GM21381 (cell line): ENCODE measurements at regions not wholly inside any gene's neighbourhood (a gene's known extent, or its start where the extent isn't known, plus 50 kb on each side); places are given as distances from the start of the nearest gene placed in this dataset.
"Not testable (repeated sequence)": the region's sequence is repeated elsewhere in the genome, so short reads cannot be mapped to it uniquely, and the experiment has no call there.

Experiments
- ATAC-seq: cut with Tn5 transposase; IDR thresholded peaks from one replicate; pipeline ENCODE4 v1.9.1; 2021; ENCODE audit warnings: mild to moderate bottlenecking, moderate library complexity; ENCODE audit not compliant: unreplicated experiment

DNA sequence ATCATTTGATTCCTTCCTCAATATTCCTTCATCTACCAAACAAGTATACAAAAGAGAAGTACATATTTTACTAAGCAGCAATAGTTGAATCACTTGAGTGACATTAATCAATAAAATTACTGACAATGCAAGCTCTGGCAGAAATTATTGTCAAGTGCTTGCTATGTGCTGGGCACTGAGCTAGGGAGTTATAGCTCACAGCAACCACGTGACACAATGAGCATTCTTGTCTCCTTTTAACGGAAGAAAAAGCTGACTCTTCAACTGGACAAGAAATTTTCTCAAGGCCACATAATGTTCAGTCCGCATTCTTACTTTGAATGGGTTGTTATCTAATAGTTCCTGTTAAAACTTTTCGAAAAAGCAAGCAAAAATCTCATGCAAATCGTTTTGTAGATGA, 500.1 kb downstream of the PYDC2 start:
- ATAC-seq: no peak

DNA sequence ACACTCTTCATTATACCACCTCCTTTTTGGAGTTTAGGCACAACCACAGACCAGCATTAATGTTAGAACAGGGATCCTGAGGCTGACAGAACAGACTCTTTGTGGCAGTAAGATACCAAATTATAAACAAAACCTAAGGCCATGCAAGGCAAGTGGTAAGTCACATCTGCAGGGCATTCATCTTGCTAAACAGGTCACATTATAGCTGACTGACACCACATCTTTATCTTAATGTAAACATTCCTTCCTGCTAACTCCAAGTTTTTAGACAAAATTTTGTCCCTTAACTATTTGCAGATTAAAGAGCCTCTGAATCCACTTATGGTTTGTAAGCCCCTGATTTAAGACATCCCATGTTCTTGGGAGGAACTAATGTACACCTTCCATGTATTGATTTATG, 500.6 kb downstream of the PYDC2 start:
- ATAC-seq: no peak

DNA sequence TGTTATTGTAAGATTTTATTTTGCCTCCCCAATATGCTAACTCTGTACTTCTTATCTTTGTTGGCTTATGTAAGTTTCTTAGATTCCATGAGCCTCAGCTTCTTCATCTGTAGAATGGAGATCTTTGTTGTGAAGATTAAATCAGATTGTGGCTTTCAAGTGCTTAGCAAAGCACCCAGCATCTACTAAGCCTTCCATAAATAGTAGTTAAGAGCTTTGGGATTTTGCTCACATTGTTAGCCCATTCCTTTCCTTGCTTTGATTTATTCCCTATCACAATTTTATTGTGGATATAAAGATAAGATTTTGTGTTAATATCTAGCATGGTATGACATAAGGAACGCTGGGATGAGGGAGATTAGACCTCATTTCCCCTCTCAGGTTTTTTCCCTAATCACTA, 501.4 kb downstream of the PYDC2 start:
- no peak for ATAC-seq

- no peak for ATAC-seq
Observed at GRCh38 chr3:191963182-191963581, 502.2 kb downstream of the PYDC2 start.

DNA sequence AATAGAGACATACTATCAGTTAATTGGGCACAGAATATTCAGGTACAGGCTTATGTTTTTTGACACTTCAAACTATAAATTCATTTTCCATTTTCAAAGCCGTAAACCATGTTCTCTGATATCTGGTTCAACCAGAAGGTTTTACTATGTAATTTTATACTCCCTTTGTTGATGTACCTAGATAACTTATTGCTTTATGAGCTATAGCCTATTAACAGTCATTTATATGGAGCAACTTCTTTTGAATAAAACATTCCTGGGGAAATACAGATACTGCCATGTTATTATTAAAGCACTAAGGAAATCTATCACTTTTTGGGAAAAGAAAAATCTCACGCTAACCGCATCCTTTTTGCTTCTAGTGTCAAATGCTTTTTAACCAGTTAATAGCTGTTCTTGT, 505.6 kb downstream of the PYDC2 start:
- ATAC-seq: no peak

DNA sequence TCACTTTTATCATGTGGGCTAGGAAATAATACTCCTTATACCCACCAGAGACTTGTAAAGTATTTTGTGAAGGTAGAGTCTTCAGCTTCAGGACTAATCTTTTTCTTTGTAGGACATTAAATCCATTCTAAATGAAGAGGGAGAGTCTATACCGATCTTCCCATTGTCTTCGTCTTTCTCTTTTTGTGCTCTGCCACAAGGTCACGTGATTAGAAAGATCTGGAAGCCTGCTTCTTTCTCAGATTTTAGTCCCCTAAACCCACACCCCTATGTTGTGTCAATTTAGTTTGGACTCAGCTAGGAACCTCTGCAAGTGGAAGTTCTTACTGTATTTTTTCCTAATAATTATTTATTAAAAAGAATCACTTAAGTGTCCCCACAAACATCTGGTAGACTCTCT, 507.3 kb downstream of the PYDC2 start:
- ATAC-seq: no peak

- no peak for ATAC-seq
Observed at GRCh38 chr3:191972714-191973398, 511.9 kb downstream of the PYDC2 start.

- no peak for ATAC-seq
Observed at GRCh38 chr3:191973820-191974219, 512.9 kb downstream of the PYDC2 start.

DNA sequence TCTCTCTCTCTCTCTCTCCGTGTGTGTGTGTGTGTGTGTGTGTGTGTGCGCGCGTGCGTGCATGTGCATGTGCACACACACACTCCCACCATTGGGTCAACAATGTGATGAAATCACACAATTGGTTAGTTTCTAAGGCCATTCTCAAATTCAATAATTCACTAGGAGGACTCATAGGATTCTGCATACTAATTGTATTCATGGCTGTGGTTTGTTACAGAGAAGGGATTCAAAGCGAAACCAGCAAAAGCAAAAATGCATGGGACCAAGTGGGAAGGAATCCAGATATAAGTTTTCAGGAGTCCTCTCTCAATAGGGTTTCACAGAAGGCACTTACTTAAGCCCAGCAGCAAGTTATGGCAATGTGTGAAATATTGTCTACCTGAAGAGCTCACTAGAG, 515.0 kb downstream of the PYDC2 start:
- ATAC-seq: no peak

GRCh38 chr3:191980443-191980842, 519.5 kb downstream of the PYDC2 start:
- ATAC-seq: no peak

DNA sequence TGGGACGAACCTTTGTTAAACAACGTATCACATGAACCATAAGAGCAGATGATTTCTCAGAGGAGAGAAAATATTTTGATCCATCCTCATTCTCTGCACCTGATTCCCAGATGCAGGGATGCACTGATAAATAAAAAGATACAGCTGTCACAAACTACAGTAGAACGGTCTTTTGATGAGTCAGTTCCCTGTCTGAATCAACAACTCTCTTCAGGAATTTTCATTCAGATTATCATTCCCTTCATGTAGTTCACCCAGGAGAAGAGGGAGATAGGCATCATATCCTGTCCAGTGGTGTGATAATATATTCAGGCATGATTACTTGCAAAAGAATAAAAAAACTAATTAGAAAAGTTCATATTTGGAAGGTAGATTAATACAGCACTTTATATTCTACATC, 521.5 kb downstream of the PYDC2 start:
- ATAC-seq: no peak

DNA sequence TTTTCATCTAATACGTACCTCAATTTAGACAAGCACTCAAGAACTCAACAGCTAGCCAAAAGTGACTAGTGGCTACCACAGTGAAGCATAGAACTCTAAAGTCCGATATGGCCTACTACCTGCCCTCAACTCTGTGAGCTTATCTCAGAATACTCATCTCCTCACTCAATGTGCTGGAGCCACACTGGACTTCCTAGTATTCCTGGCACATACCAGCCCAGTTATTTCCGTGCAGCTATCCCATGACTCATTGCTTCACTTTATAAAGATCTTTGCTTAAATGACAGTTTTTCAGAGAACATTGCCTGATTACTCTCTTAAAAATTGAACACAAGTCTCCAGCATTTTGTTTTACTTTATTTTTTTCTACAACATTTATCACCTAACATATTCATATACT, 524.7 kb downstream of the PYDC2 start:
- no peak for ATAC-seq

DNA sequence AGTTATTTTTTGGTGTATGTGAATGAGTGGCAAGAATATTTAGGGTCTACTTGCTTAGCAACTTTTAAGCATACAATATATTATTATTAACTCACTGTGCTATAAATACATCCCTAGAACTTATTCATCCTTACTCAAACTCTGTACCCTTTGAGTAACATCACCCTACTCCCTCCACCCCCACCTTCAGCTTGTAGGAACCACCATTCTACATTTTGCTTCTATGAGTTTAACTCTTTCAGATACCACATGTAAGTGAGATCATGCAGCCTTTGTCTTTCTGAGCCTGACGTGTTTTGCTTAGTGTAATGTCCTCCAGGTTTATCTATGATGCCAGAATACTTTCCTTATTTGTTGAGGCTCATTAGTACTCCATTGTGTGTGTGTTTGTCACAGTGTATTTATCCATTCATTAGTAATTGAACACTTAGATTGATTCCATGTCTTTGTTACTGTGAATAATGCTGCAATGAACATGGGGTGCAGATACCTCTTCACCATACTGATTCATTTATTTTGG, 526.9 kb downstream of the PYDC2 start:
- ATAC-seq: no peak

GRCh38 chr3:191993952-191994351, 533.0 kb downstream of the PYDC2 start:
- ATAC-seq: not testable (repeated sequence)

DNA sequence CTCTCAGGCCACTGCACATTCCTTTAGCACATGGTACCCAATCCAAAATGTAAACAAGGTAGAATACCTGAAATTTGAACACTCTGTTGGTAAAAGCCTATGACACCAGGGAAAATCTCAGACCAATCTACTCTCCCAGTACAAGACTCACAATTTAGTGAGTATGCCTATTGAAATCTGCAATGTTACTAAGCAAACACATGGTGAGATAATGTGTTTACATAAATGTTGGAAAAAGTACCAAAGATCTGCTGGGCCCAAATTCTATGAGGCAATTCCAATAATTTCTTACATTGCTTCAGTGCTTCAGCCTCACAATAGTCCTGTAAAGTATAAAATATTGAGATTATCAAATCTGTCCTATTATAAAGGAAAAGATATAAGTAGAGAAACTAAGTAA, 536.1 kb downstream of the PYDC2 start:
- ATAC-seq: no peak

DNA sequence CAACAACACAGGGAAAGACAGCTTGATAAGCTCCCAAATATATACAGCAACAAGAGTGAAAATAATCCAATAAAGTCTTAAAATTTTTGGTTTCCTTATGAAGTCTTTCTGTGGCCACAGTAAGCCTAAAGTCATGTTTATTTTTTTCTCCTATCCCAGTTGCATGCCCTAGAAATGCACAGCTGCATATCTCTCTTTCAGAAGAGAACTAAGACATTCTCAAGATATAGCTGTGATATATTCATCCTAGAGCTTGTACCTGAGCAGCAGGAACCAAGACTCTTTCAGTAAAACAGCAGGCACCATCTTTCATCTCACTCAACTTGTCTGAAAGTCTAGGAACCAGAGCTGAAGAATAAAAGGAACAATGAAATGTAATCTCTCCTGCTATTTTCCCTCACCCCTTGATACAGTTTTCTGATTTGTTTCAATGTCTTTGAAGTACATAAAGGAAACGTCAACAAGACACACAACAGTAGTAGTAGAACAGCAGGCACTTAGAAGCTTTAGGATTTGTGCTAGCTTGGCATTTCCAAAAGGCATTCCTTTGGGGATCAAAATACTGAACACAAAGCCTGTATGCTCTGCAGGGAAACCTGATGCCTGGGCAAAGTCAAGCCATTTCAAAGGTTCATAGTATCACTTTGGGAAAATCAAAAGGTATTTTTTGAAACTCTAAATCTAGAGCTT, 536.8 kb downstream of the PYDC2 start:
- ATAC-seq: no peak

GRCh38 chr3:192001218-192001617, 540.3 kb downstream of the PYDC2 start:
- no peak for ATAC-seq

DNA sequence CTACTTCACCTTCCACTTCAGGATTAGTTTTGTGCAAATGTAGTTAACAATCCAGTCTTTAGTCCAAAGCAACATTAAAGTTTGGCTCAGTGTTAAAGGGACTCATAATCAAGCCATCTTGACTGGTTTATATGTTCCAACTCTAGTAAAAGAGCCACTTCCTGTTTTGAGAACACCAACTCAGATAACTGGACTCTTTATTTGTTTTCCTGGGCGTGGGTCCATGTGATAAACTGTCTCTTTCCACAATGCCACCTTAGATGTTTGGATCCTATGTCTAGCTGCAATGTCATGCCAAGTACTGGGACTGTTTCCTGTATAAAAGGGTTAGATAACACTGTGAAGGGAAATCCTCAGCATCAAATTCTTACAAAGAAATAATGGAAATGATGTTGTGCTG, 545.0 kb downstream of the PYDC2 start:
- no peak for ATAC-seq

DNA sequence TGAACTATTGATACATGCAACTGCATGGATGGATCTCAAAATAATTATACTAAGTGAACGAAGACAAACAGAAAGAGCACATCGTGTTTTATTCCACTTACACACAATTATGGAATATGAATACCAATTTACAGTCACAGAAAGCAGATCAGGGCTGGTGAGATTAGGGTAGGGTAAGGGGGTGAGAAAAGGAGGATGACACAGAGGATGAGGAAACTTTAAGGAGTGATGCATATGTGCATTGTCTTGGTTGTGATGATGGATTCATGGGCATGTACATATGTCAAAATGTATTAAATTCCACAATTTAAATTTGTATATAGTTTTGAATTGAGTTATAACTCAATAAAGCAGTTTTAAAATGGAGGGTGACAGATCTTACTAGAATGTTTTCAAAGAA, 548.9 kb downstream of the PYDC2 start:
- no peak for ATAC-seq

DNA sequence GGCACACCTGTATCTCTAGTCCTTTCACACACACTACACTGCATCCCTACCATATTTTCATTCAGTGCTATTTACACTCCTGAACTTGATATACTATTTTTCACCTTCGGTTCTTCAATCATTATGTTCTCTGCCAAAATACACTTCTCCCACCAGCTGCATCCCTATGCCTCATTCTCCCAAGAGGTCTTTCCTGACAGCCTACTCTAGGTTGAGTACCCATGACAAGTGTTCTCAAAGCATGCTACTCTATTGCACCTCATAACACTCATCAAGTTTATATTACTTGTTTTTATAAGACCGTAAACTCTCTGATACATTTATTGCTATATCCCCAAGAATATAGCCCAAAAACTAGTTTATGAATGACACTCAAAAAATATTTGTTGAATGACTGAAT, 549.5 kb downstream of the PYDC2 start:
- no peak for ATAC-seq

GRCh38 chr3:192011137-192011536, 550.2 kb downstream of the PYDC2 start:
- no peak for ATAC-seq

GRCh38 chr3:192013110-192013509, 552.1 kb downstream of the PYDC2 start:
- no peak for ATAC-seq

- ATAC-seq: no peak
Observed at GRCh38 chr3:192022412-192022811, 561.4 kb downstream of the PYDC2 start.
